ENCODE measurements at regions not wholly inside any gene's neighbourhood (a gene's known extent, or its start where the extent isn't known, plus 50 kb on each side); places are given as distances from the start of the nearest gene placed in this dataset.

DNA sequence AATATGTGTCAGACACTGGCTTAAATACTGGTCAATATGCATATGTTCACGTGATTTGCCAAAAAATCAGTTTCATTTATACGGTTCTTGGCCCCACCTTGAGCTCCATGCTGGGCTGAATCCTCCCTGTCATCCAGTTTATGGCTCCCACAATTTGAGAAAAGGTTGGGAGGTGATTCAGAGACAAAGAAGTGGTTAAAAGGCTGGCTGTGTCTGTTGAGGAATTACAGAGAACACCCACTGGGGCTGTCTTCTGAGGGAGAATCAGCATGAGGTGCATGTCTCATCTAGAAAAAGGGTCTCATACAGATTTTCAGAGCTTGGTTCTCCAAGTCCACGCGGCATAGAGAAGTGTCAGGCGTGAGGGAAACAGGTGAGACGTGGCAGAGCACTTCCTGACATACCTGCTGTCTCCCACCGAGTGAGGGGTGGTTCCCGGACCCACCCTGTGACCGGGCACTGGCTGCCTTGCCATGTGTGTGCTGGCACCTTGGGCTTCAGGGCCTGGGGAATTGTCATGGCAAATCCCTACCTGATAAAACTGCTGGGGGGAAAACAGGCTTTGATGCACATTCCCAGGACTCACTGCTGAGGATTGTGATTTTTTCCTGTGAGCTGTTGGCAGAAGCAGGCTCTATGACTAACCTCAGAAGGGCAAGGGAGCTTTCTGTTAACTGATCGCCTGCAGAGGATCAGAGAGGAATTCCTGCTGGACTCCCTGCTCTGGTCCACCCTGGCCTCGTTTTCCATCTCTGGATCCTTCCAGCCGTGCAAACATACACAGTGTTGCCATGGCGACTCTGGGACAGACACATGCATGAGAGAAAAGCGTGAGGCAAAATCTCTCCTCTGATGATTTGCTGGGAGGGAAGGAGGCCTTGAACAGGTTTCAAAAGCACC is 223.6 kb downstream of the ADAMTS15 start:
- H3K27ac ChIP-seq (ENCODE audit: low read length): no peak overlapping the region
- H3K79me2 ChIP-seq (ENCODE audit: insufficient read depth, low read length): no peaks in the 10 kb centered on the region
- H3K9ac ChIP-seq (ENCODE audit: low read depth, low read length): no peak overlapping the region
- ATAC-seq (ENCODE audit: insufficient read depth, low read depth) (no peak), DNase-seq (no peak)
- H3K4me1 ChIP-seq (ENCODE audit: insufficient read depth, low read length): no peaks in the 10 kb centered on the region
- H3K36me3 ChIP-seq (ENCODE audit: insufficient read depth, low read length): no peaks in the 10 kb centered on the region
- no peaks in the 10 kb centered on the region for H4K20me1 ChIP-seq (ENCODE audit: insufficient read depth, low read length)
- H2AFZ ChIP-seq (ENCODE audit: low read depth, low read length): no peak overlapping the region
- H3K9me3 ChIP-seq (ENCODE audit: insufficient read depth, low read length, severe bottlenecking): no peaks in the 10 kb centered on the region
- no peak for TF ChIP-seq CTCF (IDR thresholded peaks at IDR 0.05; ENCODE audit: borderline replicate concordance, extremely low read depth, low read length, poor library complexity, severe bottlenecking)
- TF ChIP-seq EZH2 (IDR thresholded peaks at IDR 0.05; ENCODE audit: borderline replicate concordance, low read depth, low read length, severe bottlenecking): no peak
- no peak overlapping the region for H3K4me3 ChIP-seq (ENCODE audit: low read depth in 1 of 2, low read length in 2 of 2)
- no peak overlapping the region for H3K4me2 ChIP-seq (ENCODE audit: insufficient read depth, low read length)
- peaks cover 2% of the 10 kb centered on the region for H3K27me3 ChIP-seq (ENCODE audit: insufficient read depth, low read length, poor library complexity)

DNA sequence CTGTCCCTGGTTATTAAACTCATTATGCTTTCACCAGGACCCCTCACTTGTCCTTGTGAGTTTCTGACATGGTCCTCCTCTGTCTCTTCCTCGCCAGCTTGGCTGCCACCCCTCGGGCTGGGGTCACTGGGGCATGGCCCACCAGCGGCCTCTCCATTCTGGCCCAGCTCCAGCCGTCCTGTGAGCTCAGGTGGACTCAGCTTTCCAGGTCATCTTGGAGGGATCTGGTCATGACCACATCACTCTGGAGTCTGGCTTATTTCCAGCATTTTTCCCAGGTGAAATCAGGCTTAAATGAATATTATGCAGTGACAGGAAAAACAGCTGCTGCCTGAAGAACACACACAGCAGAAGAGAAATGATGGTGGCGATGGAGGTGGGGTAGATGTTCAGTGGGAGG is 224.5 kb downstream of the ADAMTS15 start:
- DNase-seq (no peak), ATAC-seq (ENCODE audit: insufficient read depth, low read depth) (no peak)
- Histone ChIP-seq H3K79me2 (ENCODE audit: insufficient read depth, low read length) (no peaks in the 10 kb centered on the region), H3K27ac (ENCODE audit: low read length) (no peak overlapping the region), H3K36me3 (ENCODE audit: insufficient read depth, low read length) (no peaks in the 10 kb centered on the region), H3K9me3 (ENCODE audit: insufficient read depth, low read length, severe bottlenecking) (no peaks in the 10 kb centered on the region), H3K4me3 (ENCODE audit: low read depth in 1 of 2, low read length in 2 of 2) (no peak overlapping the region), H3K4me2 (ENCODE audit: insufficient read depth, low read length) (no peak overlapping the region), H3K27me3 (ENCODE audit: insufficient read depth, low read length, poor library complexity) (peaks cover 2% of the 10 kb centered on the region), H3K4me1 (ENCODE audit: insufficient read depth, low read length) (no peaks in the 10 kb centered on the region), H2AFZ (ENCODE audit: low read depth, low read length) (no peak overlapping the region), H3K9ac (ENCODE audit: low read depth, low read length) (no peak overlapping the region), H4K20me1 (ENCODE audit: insufficient read depth, low read length) (no peaks in the 10 kb centered on the region)
- TF ChIP-seq EZH2 (IDR thresholded peaks at IDR 0.05; ENCODE audit: borderline replicate concordance, low read depth, low read length, severe bottlenecking) (no peak), CTCF (IDR thresholded peaks at IDR 0.05; ENCODE audit: borderline replicate concordance, extremely low read depth, low read length, poor library complexity, severe bottlenecking) (no peak)

DNA sequence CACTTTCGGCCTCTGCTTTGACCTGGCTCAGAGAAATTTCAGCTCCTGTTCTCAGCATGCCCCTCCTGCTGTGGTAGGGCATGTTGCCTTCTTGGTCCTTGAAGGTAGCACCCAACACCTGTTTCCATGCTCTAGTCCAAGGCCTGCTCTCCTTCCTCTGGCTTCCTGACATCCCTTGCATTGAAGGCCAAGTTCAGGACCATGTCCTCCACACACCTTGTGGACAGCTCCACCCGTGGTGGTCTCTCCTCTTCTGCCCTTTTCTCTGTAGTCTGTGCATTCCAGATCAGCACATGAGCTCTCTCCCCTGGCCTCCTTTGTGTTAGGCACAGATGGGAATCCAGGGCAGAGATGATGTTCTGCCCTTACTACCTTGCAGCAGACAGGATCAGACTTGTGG is 225.3 kb downstream of the ADAMTS15 start:
- H3K27ac ChIP-seq (ENCODE audit: low read length): no peak overlapping the region
- no peak overlapping the region for H3K9ac ChIP-seq (ENCODE audit: low read depth, low read length)
- no peak overlapping the region for H3K4me3 ChIP-seq (ENCODE audit: low read depth in 1 of 2, low read length in 2 of 2)
- no peak for ATAC-seq (ENCODE audit: insufficient read depth, low read depth)
- H3K79me2 ChIP-seq (ENCODE audit: insufficient read depth, low read length): no peaks in the 10 kb centered on the region
- DNase-seq: no peak
- no peaks in the 10 kb centered on the region for H3K36me3 ChIP-seq (ENCODE audit: insufficient read depth, low read length)
- TF ChIP-seq EZH2 (IDR thresholded peaks at IDR 0.05; ENCODE audit: borderline replicate concordance, low read depth, low read length, severe bottlenecking): no peak
- no peak for TF ChIP-seq CTCF (IDR thresholded peaks at IDR 0.05; ENCODE audit: borderline replicate concordance, extremely low read depth, low read length, poor library complexity, severe bottlenecking)
- no peak overlapping the region for H2AFZ ChIP-seq (ENCODE audit: low read depth, low read length)
- no peaks in the 10 kb centered on the region for H3K9me3 ChIP-seq (ENCODE audit: insufficient read depth, low read length, severe bottlenecking)
- peaks cover 2% of the 10 kb centered on the region for H3K27me3 ChIP-seq (ENCODE audit: insufficient read depth, low read length, poor library complexity)
- no peak overlapping the region for H3K4me2 ChIP-seq (ENCODE audit: insufficient read depth, low read length)
- no peaks in the 10 kb centered on the region for H3K4me1 ChIP-seq (ENCODE audit: insufficient read depth, low read length)
- no peaks in the 10 kb centered on the region for H4K20me1 ChIP-seq (ENCODE audit: insufficient read depth, low read length)
